ENCODE measurements at regions not wholly inside any gene's neighbourhood (a gene's known extent, or its start where the extent isn't known, plus 50 kb on each side); places are given as distances from the start of the nearest gene placed in this dataset.

DNA sequence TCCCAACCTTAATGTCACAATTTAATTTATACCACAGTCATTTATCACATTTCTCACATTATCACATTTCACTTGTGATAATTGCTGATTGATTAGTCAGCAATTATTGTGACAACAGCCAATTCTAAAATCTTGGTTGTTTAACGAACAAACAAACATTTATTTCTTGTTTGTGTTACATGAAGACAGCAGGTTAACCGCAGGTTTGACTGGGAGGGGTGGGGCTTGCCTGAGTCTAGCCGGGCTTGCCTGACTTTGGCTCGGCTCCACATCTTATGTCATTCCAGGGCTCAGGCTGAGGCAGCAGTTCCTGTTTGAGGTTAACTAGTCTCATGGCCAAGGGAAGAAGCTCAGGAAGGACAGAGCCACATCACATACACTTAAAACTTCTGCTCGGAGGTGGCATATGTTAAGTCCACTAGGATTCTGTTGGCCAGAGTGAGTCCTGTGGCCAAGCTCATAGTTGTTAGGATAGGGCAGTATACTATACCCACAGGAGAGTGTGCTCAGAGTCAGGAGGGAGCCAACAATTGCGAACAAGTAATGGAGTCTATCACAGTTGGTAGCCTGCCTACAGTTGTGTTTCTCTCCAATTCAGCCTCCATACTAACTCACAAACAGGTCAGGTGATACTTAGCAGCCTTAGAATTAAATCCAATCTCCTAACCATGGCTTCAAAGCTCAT lies 90.0 kb upstream of the IFNGR1 start:
- no peak for TF ChIP-seq CTCF (conservative IDR thresholded peaks at IDR 0.05 in 1 of 2, IDR thresholded peaks at IDR 0.05 in 1 of 2; ENCODE audit: extremely low read depth in 1 of 2, insufficient read depth in 1 of 2, low read depth in 1 of 2, low read length in 2 of 2)
- no peak for TF ChIP-seq EZH2 (IDR thresholded peaks at IDR 0.05; ENCODE audit: borderline replicate concordance, low read length)
